Kidney tubule cell (primary cell): ENCODE measurements at regions not wholly inside any gene's neighbourhood (a gene's known extent, or its start where the extent isn't known, plus 50 kb on each side); places are given as distances from the start of the nearest gene placed in this dataset.
A peak's percentile ranks its signal among the peaks of the same experiment; 100 is the strongest.
"Not testable (repeated sequence)": the region's sequence is repeated elsewhere in the genome, so short reads cannot be mapped to it uniquely, and the experiment has no call there.

ENCODE experiments used
- DNase-seq: peaks from one replicate; pipeline ENCODE4 v3.0.0-alpha.2; 2018; ENCODE audit warnings: low spot score

DNA sequence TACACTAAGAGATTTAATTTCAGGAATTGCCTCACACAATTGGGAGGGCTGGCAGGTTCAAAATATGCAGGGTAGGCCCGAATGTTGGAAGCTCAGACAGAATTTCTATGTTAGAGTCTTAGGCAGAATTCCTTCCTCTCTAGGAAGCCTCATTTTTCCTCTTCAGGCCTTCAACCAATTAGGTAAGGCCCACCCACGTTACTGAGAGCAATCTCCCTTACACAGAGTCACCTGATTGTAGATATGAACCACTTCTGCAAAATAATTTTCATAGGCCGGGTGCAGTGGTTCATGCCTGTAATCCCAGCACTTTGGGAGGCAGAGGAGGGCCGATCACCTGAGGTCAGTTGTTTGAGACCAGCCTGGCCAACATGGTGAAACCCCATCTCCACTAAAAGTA, 50.2 kb upstream of the HIVEP1 start:
- no peak for DNase-seq

DNA sequence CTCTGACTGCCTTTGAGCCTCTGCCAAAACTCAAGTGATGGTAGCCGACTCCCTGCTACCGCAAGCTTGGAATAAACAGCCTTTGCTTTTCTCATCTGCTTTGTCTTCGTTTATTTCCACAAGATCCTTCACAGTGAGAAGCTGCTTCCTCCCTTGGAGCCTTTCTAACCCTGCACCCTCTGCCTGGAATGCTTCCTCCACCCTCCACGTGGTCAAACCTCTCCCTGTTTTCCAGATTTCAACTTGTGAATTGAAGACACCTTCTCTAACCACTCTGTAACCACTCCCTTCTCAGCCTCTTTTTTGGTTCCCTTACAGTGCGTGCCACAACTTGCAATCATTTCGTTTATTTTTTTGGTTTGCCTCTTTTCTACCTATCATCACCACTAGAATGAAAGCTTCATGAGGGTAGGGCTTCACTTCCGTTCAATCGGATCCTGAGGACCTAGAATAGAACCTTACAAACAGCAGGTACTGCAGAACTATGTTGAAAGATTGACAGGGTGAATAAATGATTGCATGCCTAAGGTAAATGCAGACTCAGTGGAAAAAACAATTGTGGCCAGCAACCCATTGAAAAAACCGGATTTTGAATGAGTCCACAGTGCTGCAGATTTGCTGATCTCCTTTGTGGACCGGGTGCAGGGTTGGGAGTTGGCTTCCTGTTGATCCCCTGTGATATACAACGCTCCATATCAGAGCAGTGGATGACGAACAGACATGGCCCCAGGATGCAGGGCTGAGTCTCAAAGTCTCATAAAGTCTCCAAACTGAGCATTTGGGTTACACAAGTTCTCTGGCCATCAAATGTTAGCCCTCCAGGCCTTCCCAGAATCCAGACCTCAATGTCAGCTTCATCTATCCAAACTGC, 51.0 kb upstream of the HIVEP1 start:
- DNase-seq: no peak

DNA sequence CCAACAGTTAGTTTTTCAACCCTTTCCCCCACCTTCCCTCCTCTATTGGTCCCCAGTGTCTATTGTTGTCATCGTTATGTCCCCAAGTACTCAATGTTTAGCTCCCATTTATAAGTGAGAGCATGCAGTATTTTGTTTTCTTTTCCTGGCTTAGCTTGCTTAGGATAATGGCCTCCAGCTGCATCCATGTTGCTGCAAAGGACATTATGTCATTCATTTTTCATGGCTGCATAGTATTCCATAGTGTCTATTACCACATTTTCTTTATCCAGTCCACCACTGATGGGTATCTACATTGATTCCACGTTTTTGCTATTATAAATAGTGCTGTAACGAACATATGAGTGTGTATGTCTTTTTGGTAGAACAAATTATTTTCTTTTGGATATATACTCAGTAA, 55.3 kb upstream of the HIVEP1 start:
- no peak for DNase-seq

DNA sequence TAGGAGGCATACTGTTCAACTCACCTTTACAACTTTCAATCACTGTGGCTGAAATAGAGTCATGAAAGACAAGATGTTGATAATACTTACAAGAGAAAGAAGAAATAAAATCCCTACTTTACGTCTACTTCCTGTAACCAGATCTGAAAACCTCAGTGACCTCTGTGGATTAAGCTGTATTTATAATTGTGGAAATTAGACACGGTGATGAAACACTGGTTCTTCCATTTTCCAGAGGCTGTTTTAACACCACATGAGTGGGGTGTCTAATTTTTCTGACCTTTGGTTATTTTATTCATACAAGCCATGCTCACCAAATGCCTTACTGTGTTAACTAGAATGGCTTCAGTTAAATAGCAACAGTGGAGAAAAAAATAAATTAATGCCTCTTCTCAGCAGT, 58.5 kb upstream of the HIVEP1 start:
- DNase-seq: no peak

DNA sequence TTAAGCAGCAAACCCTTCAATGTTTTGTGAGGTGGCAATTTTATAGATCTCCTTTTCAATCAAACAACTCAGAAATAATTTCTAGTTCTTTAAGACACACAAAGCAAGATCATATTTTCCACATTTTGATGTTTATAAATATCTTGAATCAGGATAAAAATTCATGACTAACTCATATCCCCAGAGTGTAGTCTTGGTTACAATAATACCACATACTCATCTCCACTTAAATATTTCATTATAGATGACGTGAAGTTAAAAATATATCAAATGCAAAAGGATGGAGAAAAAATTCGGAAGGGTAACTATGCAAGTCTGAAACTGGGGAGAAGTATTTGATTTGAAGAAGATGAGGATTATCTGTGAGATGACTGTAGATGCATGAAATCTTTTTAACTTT, 59.8 kb upstream of the HIVEP1 start:
- DNase-seq: no peak

DNA sequence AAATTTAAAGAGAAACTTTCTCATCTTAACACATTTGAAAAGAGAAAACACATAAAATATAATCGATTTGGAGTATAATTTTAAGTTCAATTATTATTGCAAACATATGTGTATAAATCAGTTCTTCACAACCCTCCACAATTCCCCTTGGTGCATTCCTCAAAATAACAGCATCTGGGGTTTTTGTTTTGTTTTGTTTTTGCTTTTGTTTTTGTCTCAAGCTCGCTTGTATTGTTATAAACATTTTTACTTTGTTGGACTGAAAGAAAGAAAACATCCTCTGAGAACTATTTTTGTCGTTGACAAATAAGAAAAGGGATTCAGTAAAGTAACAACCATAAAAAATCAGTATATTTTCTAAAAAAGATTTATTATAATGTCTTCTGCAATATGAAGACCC, 60.2 kb upstream of the HIVEP1 start:
- DNase-seq: no peak

DNA sequence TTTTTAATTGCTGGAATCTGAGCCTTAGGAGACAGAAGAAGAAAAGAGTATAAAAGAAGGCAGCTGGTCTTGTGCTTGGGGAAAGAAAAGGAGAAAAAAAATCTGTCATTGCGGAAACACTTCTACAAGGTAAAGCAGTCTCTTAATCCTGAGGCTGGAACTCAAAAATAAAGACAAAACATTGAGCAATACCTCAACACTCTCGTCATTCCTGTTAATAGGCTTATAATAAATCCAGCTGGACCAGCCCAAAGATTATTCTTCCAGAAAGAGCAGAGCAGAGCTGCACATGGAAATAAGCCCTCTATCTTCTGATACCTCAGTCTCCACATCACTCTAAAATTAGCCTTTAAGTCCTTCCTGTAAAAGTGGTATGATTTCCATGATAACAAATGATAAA, 62.0 kb upstream of the HIVEP1 start:
- no peak for DNase-seq

DNA sequence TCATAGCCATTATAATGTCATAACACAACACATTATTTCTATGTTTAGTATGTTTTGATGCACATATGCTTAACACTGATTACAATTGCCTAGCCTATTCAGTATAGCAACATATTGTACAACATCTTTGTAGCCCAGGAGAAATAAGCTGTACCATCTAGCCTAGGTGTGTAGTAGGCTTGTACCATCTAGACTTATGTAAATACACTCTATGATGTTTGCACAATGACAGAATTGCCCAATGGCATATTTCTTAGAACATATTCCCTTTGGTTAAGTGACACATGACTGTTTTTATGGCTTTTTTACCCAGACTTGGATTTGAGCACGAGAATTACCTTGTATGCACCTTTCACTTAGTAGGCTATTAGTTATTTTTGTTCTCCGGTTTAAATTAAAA, 64.5 kb upstream of the HIVEP1 start:
- no peak for DNase-seq

DNA sequence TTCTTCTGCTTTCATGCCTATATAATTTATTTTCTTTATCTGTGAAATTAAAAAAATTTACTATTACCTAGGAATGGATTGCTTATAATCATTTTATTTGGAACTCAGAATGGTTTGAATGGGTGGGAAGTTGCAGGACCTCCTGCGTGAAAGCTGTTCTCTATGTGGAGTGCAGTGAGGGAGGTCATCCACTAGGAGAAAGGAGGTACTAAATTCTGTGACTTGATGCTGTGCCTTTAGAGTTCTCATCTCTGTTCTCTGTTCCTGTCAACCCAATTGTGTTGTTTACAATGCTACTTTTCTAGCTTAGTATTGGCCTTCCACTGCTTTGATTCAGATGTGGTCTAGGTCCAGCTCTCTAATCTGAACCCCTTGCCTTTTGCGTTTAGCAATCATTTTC, 65.0 kb upstream of the HIVEP1 start:
- no peak for DNase-seq

DNA sequence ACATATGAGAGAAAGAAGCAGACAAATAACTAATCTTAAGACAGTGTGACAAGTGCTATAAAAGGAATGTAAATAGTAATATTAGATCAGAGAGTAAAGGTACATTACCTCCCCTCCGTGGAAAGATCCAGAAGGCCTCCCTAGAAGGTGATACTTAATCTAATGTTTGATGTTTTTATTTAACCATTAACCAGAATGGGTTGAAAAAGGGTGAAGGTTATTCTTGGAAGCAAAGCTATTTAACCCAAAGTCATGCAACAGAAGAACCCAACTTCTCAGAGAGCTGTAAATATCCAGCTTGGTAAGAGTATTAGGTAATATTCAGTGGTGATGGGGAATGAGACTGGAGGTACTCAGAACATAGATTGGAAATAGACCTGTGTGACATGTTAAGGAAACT, 68.0 kb upstream of the HIVEP1 start:
- no peak for DNase-seq

DNA sequence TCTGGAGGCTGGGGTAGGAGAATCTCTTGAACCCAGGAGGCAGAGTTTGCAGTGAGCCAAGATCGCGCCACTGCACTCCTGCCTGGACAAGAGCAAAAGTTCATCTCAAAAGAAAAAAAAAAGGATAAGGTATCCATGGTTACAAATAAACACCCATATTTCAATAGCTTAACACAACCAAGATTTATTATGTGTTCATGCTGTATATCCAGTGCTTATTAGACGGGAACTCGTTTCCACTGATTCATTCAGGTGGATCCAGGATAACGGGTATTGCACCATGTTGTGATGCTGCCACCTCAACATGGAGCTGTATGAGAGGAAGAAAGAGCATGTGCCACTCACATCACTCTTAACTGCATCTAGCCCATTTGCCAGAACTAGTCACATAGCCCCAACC, 69.1 kb upstream of the HIVEP1 start:
- no peak for DNase-seq

DNA sequence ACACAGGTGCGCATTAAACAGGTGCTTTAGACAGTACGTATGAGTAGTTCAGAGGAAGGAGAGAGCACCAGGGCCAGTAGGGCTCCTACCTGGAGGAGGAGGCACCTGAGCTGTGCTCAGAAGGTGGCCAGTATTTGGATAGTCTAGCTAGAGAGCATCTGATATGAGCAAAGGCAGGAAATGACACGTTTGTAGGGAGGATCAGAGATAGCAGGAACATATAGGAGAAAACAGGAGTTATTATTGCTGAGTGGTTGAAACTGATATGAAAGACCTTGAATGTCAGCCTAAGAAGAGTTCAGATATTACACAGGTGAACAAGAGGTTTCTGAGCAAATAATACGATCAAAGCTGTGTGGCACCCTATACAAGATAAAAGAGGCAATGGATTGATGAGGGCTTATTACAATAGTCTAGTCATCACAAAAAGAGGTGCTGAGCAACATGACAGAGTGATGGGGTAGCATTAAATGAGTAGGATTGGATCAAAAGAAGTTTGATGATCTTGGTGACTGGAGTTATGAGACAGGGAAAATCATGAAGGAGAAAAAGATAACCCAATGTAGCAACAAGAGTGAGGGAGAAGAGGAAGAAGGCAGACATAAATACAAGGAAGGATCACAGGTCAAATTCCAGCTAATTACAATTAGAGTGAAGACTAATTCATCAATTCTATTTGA, 69.8 kb upstream of the HIVEP1 start:
- DNase-seq: no peak

DNA sequence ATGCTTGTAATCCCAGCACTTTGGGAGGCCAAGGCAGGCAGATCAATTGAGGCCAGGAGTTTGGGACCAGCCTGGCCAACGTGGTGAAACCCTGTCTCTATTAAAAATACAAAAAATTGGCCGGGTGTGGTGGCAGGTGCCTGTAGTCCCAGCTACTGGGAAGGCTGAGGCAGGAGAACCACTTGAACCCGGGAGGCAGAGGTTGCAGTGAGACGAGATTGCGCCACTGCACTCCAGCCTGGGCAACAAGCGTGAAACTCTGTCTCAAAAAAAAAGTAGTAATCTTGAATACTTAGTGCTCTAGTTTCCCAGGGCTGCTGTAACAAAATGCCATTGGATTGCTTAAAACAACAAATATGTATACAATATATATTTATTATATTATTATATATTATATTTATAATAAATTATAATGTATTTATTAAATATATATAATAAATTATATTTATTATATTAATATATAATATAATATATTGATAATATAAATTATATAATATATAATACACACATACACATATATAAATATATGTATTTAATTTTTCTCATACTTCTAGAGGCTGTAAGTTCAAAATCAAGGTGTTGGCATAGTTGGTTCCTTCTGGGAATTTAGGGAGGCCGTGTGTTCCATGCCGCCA, 71.5 kb upstream of the HIVEP1 start:
- not testable (repeated sequence) for DNase-seq

DNA sequence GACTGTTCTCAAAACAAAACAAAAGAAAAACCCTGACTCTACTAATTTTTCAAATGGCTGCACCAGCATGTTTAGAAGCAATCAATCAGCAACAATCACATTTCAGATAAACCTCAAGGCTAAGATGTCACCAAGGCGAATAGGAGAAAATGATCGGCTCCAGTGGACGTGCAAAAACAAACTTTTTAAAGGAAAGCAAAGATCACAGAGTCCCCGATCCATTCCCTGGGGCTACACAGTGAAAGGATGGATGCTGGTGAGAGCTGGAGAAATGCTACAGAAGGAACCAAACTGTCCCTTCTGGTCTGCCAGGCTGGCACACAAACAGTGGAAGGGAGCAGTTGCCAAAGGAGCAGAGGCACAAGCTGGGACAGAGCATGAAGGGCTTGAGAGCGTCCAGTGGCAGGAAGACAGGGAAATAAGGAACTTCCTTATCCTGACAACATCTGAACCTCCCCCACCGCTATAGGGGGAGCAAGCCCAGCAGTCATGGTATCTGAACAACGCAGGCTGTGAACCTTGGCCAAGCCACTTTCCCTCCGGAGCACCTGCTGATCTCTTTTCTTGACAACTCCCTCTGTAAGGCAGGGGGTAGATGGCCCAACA, 73.7 kb upstream of the HIVEP1 start:
- peak; percentile 57 for DNase-seq

DNA sequence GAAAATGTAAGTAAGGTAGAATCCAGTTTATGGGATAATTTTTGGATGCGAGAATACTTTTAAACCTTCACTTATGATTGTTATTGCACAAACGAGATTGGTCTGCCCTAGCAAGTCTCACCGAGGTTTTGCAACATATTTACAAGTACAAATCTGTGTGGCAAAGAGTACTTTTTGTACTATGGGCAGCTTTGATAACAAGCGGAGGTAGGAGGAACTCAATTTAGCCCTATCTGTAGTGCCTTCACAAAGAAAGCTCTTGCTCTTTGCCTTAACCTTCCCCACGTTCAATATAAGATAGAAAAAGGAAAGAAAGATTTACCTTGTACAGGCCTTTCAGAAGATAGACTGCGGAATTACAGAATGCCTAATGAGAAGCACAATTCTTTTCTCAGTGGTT, 77.5 kb upstream of the HIVEP1 start:
- DNase-seq: no peak

DNA sequence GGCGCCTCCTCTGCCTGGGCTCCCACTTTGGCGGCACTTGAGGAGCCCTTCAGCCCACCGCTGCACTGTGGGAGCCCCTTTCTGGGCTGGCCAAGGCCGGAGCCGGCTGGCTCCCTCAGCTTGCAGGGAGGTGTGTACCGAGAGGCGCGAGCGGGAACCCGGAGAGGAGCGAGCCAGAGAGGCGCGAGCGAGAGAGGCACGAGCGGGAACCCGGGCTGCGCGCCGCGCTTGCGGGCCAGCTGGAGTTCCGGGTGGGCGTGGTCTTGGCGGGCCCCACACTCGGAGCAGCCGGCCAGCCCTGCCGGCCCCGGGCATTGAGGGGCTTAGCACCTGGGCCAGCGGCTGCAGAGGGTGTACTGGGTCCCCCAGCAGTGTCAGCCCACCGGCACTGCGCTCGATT, 79.2 kb upstream of the HIVEP1 start:
- not testable (repeated sequence) for DNase-seq

DNA sequence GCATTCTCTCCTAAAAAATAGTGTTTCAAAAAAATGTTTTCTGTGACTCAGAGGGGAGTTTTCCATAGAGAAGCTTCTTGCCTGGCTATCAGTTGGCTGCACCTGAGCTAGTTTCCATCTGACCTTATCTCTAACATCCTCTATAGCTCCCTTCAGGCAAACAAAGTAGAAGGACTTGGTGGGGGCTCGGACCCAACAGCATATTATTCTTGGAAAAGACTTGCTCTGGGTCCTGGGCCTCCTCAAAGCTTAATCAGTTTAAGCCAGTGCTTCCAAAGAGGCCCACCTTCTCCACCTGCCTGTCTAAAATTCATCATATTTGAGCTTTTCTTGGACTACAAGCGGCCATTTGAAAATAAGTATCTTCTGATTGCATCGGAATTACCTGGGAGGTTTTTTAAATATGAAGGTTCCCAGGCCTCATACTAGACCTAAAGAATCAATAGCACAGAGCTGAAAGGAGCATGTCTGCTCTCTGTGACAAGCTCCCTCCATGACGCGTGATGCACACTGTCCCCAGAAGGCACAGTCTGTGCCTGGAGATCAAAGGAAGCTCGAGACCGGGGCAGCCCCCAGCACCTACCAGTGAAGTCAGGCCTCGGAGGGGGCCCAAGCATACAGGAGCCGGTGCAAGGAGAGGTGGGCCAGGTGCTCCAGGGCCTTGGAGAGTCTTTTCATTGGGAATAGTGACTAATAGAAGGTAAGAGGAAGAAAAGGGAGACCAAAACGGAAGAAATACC, 80.6 kb upstream of the HIVEP1 start:
- no peak for DNase-seq

DNA sequence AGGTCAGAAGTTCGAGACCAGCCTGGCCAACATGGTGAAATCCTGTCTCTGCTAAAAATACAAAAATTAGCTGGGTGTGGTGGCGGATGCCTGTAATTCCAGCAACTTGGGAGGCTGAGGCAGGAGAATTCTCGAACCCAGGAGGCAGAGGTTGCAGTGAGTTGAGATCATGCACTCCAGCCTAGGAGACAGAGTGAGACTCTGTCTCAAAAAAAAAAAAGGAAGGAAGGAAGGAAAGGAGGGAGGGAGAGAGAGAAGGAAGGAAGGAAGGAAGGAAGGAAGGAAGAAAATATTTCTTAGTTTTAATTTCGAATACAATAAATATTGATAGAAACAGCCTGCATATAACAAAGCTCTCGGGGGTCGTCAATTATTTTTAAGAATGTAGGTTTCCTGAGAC, 81.3 kb upstream of the HIVEP1 start:
- not testable (repeated sequence) for DNase-seq

DNA sequence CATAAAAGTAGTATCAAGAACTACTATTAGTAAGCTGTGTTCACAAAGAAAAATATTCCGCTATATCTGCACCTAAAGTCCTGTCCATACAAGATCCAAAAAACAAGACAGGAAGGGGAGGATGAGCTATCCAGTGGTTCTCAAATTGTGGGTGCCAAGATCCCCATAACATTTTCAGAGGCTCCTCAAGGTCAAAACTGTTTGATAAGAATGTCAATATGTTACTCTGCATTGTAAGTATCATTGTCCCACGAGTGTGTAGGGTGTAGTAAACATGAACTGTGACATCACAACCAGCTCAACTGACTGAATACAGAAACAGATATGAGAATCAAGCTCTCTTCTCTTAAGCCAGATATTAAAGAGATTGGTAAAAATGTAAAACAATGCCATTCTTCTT, 81.9 kb upstream of the HIVEP1 start:
- DNase-seq: no peak

DNA sequence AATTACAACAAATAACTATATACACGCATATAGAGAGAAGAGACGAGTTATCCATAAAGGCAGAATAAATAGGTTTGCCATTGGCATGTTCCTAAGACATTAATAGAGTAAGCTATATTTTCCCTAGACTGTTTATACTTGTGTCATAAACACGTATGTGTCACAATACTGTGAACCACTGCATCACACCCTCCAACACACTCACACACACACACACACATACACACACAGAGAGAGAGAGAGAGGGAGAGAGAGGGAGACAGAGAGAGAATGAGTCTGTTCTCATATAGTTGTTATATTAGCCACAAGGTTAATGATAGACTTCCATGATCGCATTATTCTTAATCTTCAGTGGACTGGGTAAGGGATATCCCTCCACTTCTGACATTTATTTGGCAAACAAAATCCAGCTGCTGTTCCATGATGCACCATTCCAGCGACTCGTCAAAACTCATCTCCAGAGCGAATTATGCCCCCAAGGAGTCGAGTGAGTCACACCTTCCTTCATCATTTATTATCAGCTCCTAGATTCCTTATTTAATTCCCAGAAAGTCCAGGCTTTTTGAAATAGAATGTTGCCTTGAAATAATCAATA, 82.8 kb upstream of the HIVEP1 start:
- peak; percentile 63 for DNase-seq

DNA sequence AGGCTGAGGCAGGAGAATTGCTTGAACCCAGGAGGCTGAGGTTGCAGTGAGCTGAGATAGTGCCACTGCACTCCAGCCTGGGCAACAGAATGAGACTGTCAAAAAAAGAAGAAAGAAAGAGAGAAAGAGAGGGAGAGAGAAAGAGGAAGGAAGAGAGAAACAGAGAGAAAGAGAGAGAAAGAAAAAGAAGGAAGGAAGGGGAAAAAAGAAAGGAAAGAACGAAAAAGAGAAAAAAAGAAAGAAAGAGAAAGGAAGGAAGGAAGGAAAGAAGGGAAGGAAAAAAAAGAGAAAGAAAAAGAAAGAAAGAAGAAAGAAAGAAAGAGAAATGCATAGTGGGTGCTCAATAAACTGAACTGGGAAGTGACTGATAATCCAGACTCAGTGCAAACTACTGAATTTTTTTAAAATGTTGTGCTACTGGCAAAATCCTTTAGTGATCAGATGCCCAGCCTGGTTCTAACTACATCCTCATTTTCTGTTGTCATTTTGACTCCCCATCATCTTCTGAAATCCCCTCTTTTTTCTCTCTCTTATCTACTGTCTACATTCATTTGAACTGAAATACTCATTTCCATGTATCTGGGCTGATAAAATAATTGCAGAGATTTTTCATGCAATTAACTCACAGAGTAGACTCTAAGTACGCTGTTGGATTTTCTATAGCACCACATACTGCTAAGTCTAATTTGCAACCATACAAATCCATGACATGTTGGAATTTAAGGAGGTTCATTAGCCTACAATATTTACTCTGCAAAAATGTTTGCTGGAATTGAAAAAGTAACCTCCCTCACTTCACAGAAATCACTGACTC, 85.3 kb upstream of the HIVEP1 start:
- no peak for DNase-seq
